IMR-90 (cell line): ENCODE measurements at regions not wholly inside any gene's neighbourhood (a gene's known extent, or its start where the extent isn't known, plus 50 kb on each side); places are given as distances from the start of the nearest gene placed in this dataset.
A peak's percentile ranks its signal among the peaks of the same experiment; 100 is the strongest.

Experiments
- ATAC-seq: fragments of 200-7000 bp; cut with Tn5 transposase; 2 replicates; pipeline ENCODE4 v1.9.1; 2020; ENCODE audit warnings: low read depth, mild to moderate bottlenecking, moderate library complexity
- BruUV-seq: library from RNA; stranded (reverse); fragments of 400-500 nt; replicated peaks from 2 replicates; lab custom pipeline; 2021; lab: Mats Ljungman, UMichigan
- CTCF ChIA-PET: fragments of 300-600 bp; formaldehyde crosslinking; extraction: SDS; loops from one replicate; lab custom pipeline; 2021; ENCODE audit warnings: antibody characterized with exemption; lab: Yijun Ruan, JAX
- POLR2A ChIA-PET: fragments of 300-600 bp; sonication (Branson Sonifier 250); formaldehyde crosslinking; loops from one replicate; lab custom pipeline; 2022; ENCODE audit warnings: antibody characterized with exemption; ENCODE audit not compliant: unreplicated experiment; lab: Charles Lee
- DNase-seq: peaks from one replicate; pipeline ENCODE4 v3.0.0; 2013
- H2AFZ ChIP-seq: replicated peaks from 2 replicates; pipeline ENCODE3; 2013; ENCODE audit warnings: low read length, mild to moderate bottlenecking; ENCODE audit not compliant: poor library complexity
- H2AK5ac ChIP-seq: 2 replicates; pipeline ENCODE4 v1.6.1; 2013; ENCODE audit warnings: low read depth, low read length, inconsistent platforms
- H2AK9ac ChIP-seq: replicated peaks from 2 replicates; pipeline ENCODE3; 2013; ENCODE audit warnings: mild to moderate bottlenecking, low read depth, low read length, moderate library complexity; ENCODE audit not compliant: poor library complexity
- H2BK120ac ChIP-seq: 2 replicates; pipeline ENCODE4 v1.6.1; 2013; ENCODE audit warnings: low read depth, low read length, inconsistent platforms
- H2BK15ac ChIP-seq: 3 replicates; pipeline ENCODE4 v1.6.1; 2013; ENCODE audit warnings: low read depth, low read length, inconsistent platforms
- H2BK20ac ChIP-seq: 2 replicates; pipeline ENCODE4 v1.6.1; 2013; ENCODE audit warnings: low read depth, mild to moderate bottlenecking, inconsistent platforms, low read length, moderate library complexity
- H2BK5ac ChIP-seq: 2 replicates; pipeline ENCODE4 v1.6.1; 2013; ENCODE audit warnings: mild to moderate bottlenecking, low read depth, low read length, inconsistent platforms; ENCODE audit not compliant: poor library complexity, severe bottlenecking
- H3K14ac ChIP-seq: replicated peaks from 2 replicates; pipeline ENCODE4 v1.6.1; 2013; ENCODE audit warnings: low read depth, low read length, inconsistent platforms
- H3K18ac ChIP-seq: 2 replicates; pipeline ENCODE4 v1.6.1; 2013; ENCODE audit warnings: low read depth, low read length, control low read depth
- H3K23ac ChIP-seq: 2 replicates; pipeline ENCODE4 v1.6.1; 2013; ENCODE audit warnings: low read depth, low read length, inconsistent platforms
- H3K27ac ChIP-seq: 2 replicates; pipeline ENCODE4 v1.5.1; 2013; ENCODE audit warnings: mild to moderate bottlenecking, control low read depth, low read length; ENCODE audit not compliant: insufficient read depth
- H3K27me3 ChIP-seq: 2 replicates; pipeline ENCODE4 v1.6.1; 2013; ENCODE audit warnings: low read length; ENCODE audit not compliant: control insufficient read depth, insufficient read depth
- H3K36me3 ChIP-seq: 2 replicates; pipeline ENCODE4 v1.6.1; 2013; ENCODE audit warnings: low read length, mixed read lengths; ENCODE audit not compliant: control insufficient read depth, insufficient read depth
- H3K4ac ChIP-seq: 2 replicates; pipeline ENCODE4 v1.6.1; 2013; ENCODE audit warnings: low read depth, low read length, inconsistent platforms
- H3K4me1 ChIP-seq: 2 replicates; pipeline ENCODE4 v1.6.1; 2013; ENCODE audit warnings: low read length, mixed read lengths; ENCODE audit not compliant: control insufficient read depth, insufficient read depth
- H3K4me2 ChIP-seq: 2 replicates; pipeline ENCODE4 v1.6.1; 2013; ENCODE audit warnings: low read depth, mild to moderate bottlenecking, control low read depth, low read length, moderate library complexity
- H3K4me3 ChIP-seq: 2 replicates; pipeline ENCODE4 v1.5.1; 2013; ENCODE audit warnings: low read depth, mild to moderate bottlenecking, control low read depth, low read length, moderate library complexity; ENCODE audit not compliant: insufficient read depth
- H3K56ac ChIP-seq: 2 replicates; pipeline ENCODE4 v1.6.1; 2013; ENCODE audit warnings: low read length, inconsistent platforms; ENCODE audit not compliant: insufficient read depth; ENCODE audit errors: extremely low read depth
- H3K79me1 ChIP-seq, 2 experiments: 2 replicates each; pipeline ENCODE4 v1.6.1; 2013; ENCODE audit warnings: low read length in 2 of 2, inconsistent platforms in 1 of 2, low read depth in 1 of 2
- H3K9ac ChIP-seq: 2 replicates; pipeline ENCODE4 v1.6.1; 2013; ENCODE audit warnings: low read depth, low read length, control low read depth
- H3K9me1 ChIP-seq: 2 replicates; pipeline ENCODE4 v1.6.1; 2013; ENCODE audit warnings: low read length, inconsistent platforms; ENCODE audit not compliant: insufficient read depth
- H3K9me3 ChIP-seq: 2 replicates; pipeline ENCODE4 v1.6.1; 2013; ENCODE audit warnings: low read length; ENCODE audit not compliant: control insufficient read depth, insufficient read depth
- H4K20me1 ChIP-seq: 2 replicates; pipeline ENCODE4 v1.6.1; 2013; ENCODE audit warnings: low read length, inconsistent platforms; ENCODE audit not compliant: insufficient read depth
- H4K5ac ChIP-seq: 2 replicates; pipeline ENCODE4 v1.6.1; 2013; ENCODE audit warnings: mild to moderate bottlenecking, low read depth, low read length, control low read depth
- H4K8ac ChIP-seq, 2 experiments: 2 replicates each; pipeline ENCODE4 v1.6.1; 2013; ENCODE audit warnings: low read depth in 2 of 2, low read length in 2 of 2, control low read depth in 1 of 2, inconsistent platforms in 1 of 2
- H4K91ac ChIP-seq: 2 replicates; pipeline ENCODE4 v1.6.1; 2013; ENCODE audit warnings: low read depth, low read length, inconsistent platforms; ENCODE audit not compliant: insufficient read depth
- CEBPB ChIP-seq: IDR thresholded peaks from 2 replicates; pipeline ENCODE4 v1.6.1; 2012; ENCODE audit warnings: low read depth, low read length, improper control_type of control experiment
- MAZ ChIP-seq: IDR thresholded peaks from 2 replicates; pipeline ENCODE4 v1.6.1; 2012; ENCODE audit warnings: low read depth, mild to moderate bottlenecking, low read length, improper control_type of control experiment, moderate library complexity, borderline replicate concordance
- MXI1 ChIP-seq: IDR thresholded peaks from 2 replicates; pipeline ENCODE4 v1.6.1; 2012; ENCODE audit warnings: low read depth, mild to moderate bottlenecking, low read length, moderate library complexity, borderline replicate concordance
- RFX5 ChIP-seq: IDR thresholded peaks from 2 replicates; pipeline ENCODE4 v1.8.0; 2012; ENCODE audit warnings: low read depth, mild to moderate bottlenecking, low read length, moderate library complexity
- WGBS, 2 experiments: methylation state at CpG; one replicate each; pipeline versions ENCODE4 v1.1.5 to v1.1.7; 2013; ENCODE audit warnings: missing lambda C conversion rate in 2 of 2; ENCODE audit not compliant: insufficient read length in 1 of 2; ENCODE audit errors: extremely low coverage in 2 of 2; 5-methylcytosine and 5-hydroxymethylcytosine counted together
- dilution Hi-C: fragments of 300-500 bp; cut with HindIII; formaldehyde crosslinking; loops from one replicate; pipeline ENCODE4 v1.14.3; 2018; ENCODE audit warnings: low sequenced_read_pairs; ENCODE audit not compliant: unreplicated experiment
- in situ Hi-C: fragments of 300-500 bp; cut with MboI; formaldehyde crosslinking; loops from 3 replicates; pipeline ENCODE4 v1.14.3; 2019; ENCODE audit warnings: low sequenced_read_pairs, inconsistent platforms, mixed read lengths
- intact Hi-C: fragments of 100-400 bp; cut with micrococcal nuclease; formaldehyde crosslinking; loops from 2 replicates; pipeline ENCODE4 v1.10.0; 2022
- TF ChIP-seq, protein P1 (sequence below): conservative IDR thresholded peaks from 2 replicates; pipeline ENCODE4 v1.5.1; 2012; ENCODE audit warnings: mild to moderate bottlenecking, low read depth, low read length, improper control_type of control experiment

GRCh38 chr21:31443736-31444521 lies 99.9 kb upstream of the TIAM1 start:
- no peak overlapping the region for H3K9ac ChIP-seq
- no peak overlapping the region for H3K56ac ChIP-seq
- H3K4me1 ChIP-seq: no peaks in the 10 kb centered on the region
- no peaks in the 10 kb centered on the region for H4K20me1 ChIP-seq
- no peak overlapping the region for H4K8ac ChIP-seq
- no peak overlapping the region for H3K18ac ChIP-seq
- ATAC-seq (no peak), DNase-seq (peak; percentile 4)
- no peaks in the 10 kb centered on the region for H3K27me3 ChIP-seq
- no peak overlapping the region for H2BK20ac ChIP-seq
- no peak overlapping the region for H4K5ac ChIP-seq
- no peak overlapping the region for H3K4me2 ChIP-seq
- no peaks in the 10 kb centered on the region for H3K79me1 ChIP-seq
- H3K23ac ChIP-seq: no peak overlapping the region
- no peak overlapping the region for H3K4ac ChIP-seq
- no peak overlapping the region for H3K27ac ChIP-seq
- BruUV-seq: no TSS peak
- no peak overlapping the region for H4K91ac ChIP-seq
- H3K9me3 ChIP-seq: peaks cover 5% of the 10 kb centered on the region
- TF ChIP-seq, protein P1, sequence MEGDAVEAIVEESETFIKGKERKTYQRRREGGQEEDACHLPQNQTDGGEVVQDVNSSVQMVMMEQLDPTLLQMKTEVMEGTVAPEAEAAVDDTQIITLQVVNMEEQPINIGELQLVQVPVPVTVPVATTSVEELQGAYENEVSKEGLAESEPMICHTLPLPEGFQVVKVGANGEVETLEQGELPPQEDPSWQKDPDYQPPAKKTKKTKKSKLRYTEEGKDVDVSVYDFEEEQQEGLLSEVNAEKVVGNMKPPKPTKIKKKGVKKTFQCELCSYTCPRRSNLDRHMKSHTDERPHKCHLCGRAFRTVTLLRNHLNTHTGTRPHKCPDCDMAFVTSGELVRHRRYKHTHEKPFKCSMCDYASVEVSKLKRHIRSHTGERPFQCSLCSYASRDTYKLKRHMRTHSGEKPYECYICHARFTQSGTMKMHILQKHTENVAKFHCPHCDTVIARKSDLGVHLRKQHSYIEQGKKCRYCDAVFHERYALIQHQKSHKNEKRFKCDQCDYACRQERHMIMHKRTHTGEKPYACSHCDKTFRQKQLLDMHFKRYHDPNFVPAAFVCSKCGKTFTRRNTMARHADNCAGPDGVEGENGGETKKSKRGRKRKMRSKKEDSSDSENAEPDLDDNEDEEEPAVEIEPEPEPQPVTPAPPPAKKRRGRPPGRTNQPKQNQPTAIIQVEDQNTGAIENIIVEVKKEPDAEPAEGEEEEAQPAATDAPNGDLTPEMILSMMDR: no peak
- TF ChIP-seq RFX5 (no peak), MXI1 (no peak), CEBPB (no peak), MAZ (no peak)
- intact Hi-C loops (no loop called here), in situ Hi-C loops (no loop called here), dilution Hi-C loops (no loop called here)
- CTCF ChIA-PET: interaction anchor here (0.6 kb wide), 1 partner anchor 16 kb away, joined by 4 read pairs; no protein-coding TSS in a partner anchor
- H3K14ac ChIP-seq: no peak overlapping the region
- no peak overlapping the region for H2BK120ac ChIP-seq
- no CpG with 5 or more reads among the region's 8 CpGs for WGBS, 2 experiments
- POLR2A ChIA-PET: no interaction called here
- no peak overlapping the region for H2AK9ac ChIP-seq
- H3K9me1 ChIP-seq: no peaks in the 10 kb centered on the region
- no peaks in the 10 kb centered on the region for H3K36me3 ChIP-seq
- no peak overlapping the region for H2AFZ ChIP-seq
- no peak overlapping the region for H2BK5ac ChIP-seq
- no peak overlapping the region for H2BK15ac ChIP-seq
- no peak overlapping the region for H2AK5ac ChIP-seq
- no peak overlapping the region for H3K4me3 ChIP-seq
